ENCODE measurements at regions not wholly inside any gene's neighbourhood (a gene's known extent, or its start where the extent isn't known, plus 50 kb on each side); places are given as distances from the start of the nearest gene placed in this dataset.
"Not testable (repeated sequence)": the region's sequence is repeated elsewhere in the genome, so short reads cannot be mapped to it uniquely, and the experiment has no call there.

DNA sequence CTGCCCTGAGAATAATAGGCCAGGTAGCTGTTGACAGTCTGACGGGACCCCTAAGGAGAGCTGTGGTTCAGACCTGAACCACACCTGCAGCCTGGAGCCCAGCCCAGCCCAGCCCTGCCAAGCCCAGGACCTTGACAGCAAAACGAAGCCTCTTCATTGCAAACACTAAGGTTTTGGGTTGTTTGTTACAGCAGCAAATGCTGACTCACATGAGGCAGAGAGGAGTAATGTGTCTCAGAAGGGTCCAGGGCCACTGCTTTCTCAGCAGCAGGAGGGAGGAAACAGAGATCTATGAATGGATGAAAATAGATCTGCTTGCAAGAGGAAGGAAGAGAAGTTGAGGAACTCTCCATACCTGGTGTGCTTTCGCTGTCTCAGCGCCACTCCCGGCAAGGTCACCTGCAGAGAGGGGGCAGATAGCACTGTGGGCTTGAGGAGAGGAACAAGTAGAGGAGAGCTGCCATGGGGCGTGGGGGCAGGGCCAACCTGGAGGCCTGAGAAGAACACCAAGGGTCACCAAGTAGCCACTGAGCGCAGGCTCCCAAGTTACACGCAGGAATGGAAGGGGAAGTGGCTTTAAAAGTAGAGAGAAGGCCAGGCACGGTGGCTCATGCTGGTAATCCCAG lies 127.2 kb downstream of the ZNF281 start:
- DNase-seq = no peak

DNA sequence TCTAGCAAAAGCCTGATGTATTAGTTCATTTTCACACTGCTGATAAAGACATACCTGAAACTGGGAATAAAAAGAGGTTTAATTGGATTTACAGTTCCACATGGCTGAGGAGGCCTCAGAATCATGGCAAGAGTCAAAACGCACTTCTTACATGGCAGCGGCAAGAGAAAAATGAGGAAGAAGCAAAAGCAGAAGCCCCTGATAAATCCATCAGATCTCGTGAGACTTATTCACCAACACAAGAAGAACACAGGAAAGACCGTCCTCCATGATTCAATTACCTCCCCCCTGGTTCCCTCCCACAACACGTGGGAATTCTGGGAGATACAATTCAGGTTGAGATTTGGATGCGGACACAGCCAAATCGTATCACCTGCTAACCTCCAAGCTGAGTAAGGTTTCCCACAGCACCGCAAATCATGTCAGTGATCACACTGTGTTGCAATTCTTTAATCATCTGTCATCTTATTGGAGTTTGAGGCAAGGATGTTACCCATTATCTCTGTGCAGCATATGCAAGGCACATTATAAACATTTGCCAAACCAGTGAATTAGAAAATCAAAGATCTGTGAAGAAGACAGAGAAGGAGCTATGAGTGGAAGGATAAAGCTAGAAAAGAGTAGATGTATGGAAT lies 128.5 kb downstream of the ZNF281 start:
- DNase-seq = no peak

DNA sequence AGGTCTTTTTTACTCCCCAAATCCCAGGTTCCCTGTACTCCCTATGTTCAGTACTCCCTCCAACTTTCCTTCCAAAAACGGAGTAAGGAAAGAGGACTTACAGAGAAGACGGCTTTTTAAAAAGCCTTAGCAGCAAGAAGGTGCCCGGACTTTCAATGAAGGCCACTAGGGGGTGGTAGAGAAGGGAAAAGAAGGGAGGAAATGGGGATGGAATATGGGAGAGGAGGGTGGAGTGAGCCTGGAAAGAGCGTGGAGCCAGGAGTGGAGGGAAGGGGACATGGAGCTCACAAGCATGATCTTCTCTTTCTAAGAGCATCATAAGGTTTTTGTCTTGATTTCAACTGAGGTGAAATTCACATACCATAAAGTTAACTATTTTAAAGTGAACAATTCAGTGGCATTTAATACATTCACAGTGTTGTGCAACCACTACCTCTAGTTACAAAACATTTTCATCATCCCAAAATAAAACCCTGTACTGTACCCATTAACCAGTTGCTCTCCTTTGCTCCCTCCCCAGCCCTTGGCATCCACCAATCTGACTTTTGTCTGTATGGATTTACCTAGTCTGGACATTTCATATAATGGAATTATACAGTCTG lies 129.9 kb downstream of the ZNF281 start:
- peak; percentile 11 for DNase-seq

DNA sequence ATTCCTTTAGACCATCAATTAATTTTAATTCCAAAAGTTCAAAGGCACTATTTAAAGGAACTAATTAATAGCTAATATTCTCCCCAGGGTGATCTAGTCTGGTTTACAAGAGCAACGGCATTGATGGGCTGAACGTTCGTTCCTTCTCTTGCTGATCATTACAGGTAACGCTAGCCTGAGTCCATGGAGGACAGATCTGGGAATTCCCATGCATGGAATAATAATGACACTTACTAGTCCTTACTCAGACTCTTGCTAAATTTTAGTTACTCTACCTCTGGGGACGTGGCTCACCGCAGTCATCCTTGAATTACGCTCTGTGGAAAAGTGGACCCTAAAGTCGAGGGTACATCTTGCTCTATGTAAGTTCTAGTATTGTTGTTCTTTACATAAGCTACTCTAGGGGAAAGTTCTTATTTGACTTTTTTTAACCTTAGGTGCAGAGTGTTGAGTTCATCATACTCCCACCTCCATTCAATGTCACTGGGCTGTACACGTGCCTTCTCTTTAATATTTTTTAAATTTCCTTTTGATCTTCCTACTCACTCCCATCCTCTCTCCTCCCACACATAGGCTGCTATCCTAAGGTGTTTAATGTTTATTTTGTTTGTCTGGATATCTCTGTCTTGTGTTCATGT lies 133.9 kb downstream of the ZNF281 start:
- DNase-seq = no peak

DNA sequence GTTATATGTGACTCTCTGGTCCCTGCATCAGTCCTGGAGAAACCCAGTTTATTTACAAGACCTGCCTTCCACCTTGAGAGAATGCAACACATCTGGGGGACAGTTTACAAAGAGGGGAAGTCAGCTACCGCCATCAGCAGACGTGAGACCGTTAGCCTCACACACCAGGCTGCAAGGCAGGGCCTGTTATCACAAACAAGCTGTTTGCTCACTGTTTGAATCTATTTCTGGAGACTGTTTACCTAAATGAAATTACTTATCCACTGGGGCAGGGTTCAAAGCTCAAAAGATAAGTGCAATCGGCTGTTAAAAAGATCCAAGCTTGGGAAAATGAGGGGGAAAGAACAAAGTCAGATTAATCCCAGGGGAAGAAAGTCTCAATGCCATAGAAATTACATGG lies 134.4 kb downstream of the ZNF281 start:
- DNase-seq = no peak

DNA sequence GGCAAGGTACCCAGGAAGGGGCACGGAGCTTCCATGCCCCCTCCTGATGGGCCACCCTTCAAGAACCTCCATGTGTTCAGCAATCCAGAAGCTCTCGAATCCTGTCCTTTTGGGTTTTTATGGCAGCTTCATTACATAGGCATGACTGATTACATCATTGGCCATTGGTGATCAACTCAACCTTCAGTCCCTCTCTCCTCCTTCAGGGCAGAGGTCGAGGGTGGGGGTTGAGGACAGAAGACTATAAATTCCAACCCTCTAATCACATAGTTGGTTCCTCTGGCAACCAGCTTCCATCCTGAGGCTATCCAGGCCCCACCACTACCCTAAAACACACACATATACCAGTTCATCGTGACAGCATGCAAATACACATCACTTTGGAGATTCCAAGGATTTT lies 135.7 kb downstream of the ZNF281 start:
- DNase-seq = no peak

DNA sequence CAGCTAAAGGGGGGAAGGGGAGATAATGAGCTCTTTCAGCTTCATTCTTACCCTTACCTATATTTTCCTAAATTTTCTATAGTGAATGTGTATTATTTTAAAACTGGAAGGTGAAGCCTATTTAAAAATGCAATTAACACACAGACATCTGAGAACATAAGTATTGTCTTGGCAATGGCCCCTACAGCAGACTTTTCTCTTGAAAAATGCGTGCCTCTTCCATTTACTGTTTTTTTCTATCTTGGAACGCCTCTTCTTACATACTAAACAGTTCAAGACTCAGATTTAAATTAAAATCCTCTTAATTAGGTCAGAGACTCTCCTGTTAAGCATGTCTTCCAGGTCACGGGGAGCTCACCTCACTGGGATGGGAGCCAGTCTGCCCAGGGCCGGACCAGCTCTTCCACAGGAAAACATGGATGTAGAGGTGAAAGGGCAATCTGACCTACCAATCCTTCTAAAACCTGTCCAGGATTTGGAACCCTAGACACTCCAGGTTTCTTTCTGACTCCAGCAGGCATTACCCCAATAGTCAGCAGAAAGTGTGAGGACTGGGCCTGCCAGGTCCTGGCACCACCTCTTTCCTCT lies 137.3 kb downstream of the ZNF281 start:
- DNase-seq = no peak

DNA sequence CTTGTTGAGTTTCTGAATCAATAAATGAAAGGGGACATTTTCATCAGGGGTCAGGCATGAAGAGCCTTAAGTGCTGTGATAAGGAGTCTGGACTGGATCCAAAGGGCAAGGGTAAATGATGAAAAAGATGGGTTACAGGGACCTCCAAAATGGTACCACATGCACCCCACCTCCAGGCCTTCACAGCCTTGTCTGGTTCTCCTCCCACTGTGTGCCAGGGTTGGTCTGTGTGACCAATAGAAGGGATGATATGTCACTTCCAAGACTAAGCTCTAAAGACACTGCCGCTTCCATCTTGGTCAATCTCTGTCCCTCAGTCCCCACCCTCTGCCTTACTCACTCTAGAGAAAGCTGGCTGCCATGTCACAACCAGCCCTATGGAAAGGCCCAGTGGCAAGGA lies 140.6 kb downstream of the ZNF281 start:
- DNase-seq = no peak

DNA sequence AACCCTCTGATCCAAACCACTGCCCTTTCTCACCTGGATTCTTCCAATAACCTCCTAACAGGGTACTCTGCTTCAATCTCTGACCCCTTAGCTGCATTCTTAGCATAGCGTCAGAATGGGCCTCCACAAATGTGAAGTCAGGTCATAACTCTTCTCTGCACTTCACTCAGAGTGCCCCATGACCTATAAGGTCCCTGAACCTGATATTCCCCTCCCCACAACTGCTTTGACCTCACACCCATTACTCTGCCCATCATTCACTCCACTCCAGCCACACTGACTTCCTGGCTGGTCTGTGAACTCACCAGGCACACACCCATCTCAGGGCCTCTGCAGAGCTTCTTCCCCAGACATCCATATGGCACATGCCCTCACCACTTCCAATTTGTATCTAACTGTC lies 141.9 kb downstream of the ZNF281 start:
- no peak for DNase-seq

DNA sequence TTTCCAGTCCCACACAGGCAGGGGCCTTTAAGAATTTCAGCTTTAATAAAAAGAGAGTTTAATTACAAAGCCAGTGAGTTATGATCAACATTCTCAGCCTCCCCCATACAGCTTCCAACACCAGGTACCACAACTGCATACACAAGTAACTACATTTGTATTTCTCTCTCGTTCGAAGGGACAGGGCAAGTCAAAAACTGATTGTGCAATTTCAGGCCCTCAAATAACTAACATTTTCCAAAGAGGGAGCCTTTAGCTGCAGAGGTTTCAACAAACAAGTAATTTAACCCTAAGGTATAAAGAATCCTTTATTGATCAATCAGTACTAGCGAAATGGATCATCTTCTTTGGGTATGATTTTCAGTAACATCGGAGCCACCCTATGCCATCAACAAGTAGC lies 142.4 kb downstream of the ZNF281 start:
- DNase-seq = no peak

DNA sequence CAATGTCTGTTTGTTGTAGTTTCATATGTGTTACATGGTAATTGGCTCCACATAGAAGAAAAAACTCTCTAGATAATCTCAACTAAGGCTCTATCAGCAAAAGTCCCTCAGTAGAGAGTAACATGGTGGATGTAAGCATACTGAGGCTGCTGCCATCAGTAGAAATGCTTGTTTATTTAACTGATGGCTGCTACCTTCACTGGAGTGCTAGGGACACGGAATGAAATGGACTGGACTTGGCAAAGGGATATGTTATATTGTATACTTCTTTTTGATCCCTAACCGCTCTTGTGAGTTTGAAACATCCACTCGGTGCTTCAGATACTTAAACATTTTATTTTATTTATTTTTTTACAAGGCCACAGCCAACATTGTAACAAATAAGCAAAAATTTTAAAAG lies 143.0 kb downstream of the ZNF281 start:
- DNase-seq = no peak

DNA sequence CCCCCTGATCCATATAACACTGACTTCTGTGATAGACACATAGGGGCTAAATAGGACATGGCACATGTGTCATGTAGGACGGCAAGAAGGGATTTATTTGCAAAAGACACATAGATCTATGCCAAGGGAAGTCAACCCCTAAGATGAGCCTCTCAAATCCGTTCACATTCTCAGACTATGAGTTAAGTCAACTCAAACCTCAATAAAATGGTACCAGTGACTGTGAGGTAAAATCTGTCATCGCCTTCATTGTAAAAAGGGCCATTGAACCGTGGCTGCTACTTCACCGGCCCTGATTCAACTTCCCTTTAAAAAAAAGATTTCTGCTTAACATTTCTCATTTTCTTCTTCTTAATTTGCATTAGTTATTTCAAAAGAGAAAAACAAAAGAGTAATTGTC lies 144.0 kb downstream of the ZNF281 start:
- no peak for DNase-seq

DNA sequence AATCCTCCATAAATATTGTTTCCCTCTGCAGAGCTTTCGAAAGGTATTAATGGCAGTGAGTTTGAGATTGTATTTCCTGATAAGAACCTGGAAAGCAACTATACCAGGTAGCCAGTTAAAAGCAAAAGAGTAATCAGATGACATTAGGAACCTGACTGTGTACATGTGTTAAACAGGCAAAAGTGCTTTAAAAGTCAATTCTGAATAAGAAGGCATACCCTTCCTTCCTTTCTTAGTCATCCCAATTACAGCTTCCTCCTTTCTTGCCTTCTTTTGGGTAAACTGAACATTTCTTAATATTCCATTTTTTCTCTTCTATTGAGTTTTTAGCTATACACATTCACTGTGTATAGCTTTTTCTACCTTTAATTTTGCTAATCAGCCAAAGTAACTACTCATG lies 144.7 kb downstream of the ZNF281 start:
- no peak for DNase-seq

DNA sequence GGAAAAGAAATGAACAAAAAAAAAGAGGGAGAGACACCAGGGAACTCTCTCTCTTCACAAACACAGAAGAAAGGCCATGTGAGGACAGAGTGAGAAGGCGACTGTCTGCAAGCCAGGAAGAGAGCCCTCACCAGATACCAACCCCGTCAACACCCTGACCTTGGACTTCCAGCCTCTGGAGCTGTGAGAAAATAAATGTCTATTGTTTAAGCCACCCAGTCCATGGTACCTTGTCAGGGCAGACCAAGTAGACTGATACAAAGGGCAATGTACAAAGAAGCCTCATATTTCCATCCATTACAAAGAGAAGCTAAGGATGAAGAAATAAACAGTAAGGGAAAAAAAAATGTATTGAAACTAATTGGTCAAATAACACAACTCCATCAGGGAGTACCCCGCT lies 146.6 kb downstream of the ZNF281 start:
- DNase-seq = no peak

DNA sequence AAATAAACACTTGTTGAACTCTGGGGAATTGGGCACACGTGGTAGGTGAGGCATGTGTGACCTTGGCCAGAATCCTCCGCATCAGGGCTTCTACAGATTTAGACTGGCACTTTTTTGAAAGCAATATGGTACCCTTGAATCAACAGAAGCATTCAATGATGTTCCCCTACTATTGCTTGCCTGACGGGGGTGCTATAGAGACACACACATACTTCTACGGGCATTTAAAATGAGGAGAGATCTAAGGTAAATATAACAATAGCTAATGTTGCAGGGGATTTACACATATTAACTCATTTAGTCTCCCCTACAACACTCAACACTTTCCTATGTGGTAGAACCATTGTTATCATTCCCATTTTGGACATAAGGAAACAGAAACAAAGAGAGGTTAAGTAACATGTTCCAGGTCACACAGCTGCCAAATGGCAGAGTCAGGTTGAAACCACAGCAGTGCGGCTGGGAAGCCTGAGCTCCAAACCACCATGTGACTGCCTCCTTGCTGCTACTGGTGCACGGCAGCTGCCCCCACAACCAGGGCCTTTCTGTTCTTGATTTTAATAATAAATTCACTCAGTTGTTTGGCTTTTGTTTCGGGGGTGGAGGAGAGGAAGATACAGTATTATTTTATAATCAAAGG lies 147.4 kb downstream of the ZNF281 start:
- no peak for DNase-seq

DNA sequence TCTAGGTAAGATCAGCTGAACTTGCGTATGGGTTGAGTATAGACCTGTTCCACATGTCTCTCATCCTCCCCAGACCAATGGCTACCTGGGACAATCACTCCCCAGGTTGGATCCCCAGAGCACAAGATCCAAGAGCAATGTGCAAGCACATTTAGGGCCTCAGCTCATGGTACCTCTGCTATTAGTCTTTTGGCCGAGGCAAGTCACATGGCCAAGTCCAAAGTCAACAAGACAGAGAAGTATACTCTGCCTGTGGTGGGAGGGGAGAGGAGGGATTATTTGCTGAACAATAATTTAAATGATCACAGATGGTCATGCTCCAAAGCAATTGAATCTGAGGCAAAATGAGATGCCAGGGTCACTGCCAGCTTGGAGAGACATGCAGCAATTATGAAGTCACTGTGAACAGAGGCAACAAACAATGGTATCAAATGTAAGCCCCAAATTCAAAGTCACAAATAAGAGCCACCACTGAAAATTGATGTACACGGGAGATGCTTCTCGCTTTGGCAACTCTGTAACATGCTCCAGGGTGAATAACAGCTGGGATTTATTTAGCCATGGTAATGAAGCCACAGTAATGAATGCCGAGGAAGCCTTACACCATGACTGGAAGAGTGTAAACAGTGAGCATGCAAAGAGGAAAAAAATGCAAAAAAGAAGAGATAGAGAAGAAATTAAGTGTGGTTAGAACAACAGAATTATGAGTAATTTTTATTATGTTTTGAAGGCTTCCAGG lies 149.1 kb downstream of the ZNF281 start:
- no peak for DNase-seq

DNA sequence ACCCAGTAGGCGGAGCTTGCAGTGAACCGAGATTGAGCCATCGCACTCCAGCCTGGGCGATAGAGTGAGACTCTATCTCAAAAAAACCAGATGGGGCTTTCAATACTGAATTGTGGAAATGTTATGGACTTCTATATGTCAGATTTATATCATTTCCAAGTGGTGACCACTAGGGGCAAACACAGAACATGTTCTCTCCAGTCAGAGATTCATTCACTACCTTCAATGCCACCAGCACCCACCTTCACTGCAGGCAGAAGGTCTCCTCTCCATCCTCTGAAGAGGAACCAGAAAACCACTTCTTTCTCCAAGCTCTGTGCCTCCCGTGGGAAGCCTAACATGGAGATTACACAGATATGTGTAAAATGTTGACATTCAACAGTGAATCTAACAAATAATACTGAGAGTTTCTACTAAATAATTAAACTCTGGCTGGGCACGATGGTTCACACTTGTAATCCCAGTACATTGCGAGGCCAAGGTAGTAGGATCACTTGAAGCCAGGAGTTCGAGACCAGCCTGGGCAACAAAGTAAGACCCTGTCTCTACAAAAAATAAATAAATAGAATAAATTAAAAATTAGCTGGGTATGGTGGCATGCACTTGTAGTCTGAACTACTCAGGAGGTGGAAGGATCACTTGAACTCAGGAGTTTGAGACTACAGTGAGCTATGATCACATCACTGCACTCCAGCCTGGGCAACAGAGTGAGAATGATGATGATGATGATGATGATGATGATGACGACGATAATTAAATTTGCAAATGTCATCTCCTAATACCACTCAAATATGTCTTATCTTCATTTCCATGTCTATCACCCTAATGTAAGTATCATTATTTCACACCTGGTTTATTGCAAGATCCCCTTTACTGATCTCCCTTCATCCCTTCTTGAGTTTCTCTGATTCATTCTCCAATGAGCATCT lies 151.1 kb downstream of the ZNF281 start:
- DNase-seq = no peak

DNA sequence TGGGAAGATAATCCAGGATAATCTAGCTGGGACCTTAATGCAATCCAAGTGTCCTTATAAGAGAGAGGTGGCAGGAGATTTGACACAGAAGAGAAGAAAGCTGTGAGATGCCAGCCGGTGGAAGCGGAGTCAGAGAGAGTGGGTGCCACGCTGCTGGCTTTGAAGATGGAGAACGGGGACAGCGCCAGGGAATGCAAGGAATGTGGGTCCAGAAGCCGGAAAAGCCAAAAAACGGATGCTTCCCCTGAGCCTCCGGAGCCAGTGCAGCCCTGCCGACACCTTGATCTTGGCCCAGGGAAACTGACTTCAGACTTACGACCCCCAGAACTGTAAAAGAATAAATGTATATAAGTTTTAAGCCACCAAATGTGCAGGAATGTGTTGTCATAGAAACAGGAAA lies 152.6 kb downstream of the ZNF281 start:
- no peak for DNase-seq

DNA sequence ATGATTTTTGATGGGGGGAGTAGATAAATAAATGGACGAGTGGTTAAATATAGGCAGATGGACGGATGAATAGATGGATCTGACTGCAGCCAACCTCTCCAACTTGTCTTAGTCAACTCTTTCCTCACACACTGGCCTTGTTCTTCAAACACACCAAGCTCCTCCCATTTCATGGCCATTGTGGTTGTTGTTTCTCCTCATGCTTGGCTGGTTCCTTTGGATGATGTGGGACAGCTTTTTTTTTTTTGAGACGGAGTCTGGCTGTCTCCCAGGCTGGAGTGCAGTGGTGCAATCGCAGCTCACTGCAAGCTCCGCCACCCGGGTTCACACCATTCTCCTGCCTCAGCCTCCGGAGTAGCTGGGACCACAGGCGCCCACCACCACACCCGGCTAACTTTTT lies 155.2 kb downstream of the ZNF281 start:
- not testable (repeated sequence) for DNase-seq

DNA sequence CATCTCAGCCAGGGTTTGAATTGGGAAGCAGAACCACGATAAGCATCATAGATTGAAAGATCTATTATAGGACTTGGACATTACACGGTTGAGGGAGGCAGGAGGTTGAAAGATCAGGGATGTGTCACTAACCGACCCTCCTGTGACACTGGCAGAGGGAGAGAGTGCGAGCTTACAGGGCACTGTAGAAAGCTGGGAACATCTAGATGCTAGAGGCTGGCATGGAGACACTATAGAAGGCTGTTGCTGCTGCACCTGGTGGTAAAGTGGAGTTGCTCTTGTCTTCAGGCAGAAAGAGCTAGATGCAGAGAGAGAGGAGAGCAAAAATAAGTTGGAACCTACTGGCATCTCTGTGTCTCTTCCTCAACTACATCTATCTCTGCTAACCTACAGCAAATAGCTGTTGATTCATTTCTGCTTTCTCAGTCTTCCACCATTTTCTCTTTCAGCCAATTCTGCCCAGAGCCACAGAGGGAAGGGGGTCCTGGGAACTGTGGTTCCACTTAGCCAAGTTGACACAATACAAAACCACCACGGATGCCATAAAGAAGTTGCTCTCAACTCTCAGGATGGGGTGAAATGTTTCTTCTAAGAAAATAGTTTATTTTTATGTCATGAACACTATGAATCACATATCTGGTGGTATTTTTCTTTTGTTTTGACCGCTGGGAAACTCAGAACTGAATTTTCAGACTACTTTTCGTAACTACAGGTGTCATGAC lies 155.9 kb downstream of the ZNF281 start:
- DNase-seq = no peak
